GM23338 (cell line): ENCODE measurements at regions not wholly inside any gene's neighbourhood (a gene's known extent, or its start where the extent isn't known, plus 50 kb on each side); places are given as distances from the start of the nearest gene placed in this dataset.

Source experiments
- ATAC-seq: fragments of 200-7000 bp; cut with Tn5 transposase; 3 replicates; pipeline ENCODE4 v1.9.1; 2020
- DNase-seq: peaks from one replicate; pipeline ENCODE4 v3.0.0-alpha.2; 2015; ENCODE audit warnings: low spot score
- H2AFZ ChIP-seq: fragments of 200-600 bp; sonication (generic); 2 replicates; pipeline ENCODE4 v1.8.0; 2016; ENCODE audit warnings: antibody characterized with exemption, mild to moderate bottlenecking, moderate library complexity
- H3F3A ChIP-seq: fragments of 200-600 bp; sonication (generic); replicated peaks from 2 replicates; pipeline ENCODE4 v1.8.0; 2017; ENCODE audit warnings: antibody characterized with exemption, mixed run types, low read depth
- H3K27ac ChIP-seq: fragments of 200-600 bp; sonication (generic); 2 replicates; pipeline ENCODE4 v1.6.1; 2016; ENCODE audit warnings: low read depth
- H3K27me3 ChIP-seq: fragments of 200-600 bp; sonication (generic); 2 replicates; pipeline ENCODE4 v1.8.0; 2016; ENCODE audit warnings: mild to moderate bottlenecking, mixed run types, moderate library complexity; ENCODE audit not compliant: insufficient read depth
- H3K36me3 ChIP-seq: fragments of 200-600 bp; sonication (generic); 2 replicates; pipeline ENCODE4 v1.8.0; 2016; ENCODE audit warnings: mild to moderate bottlenecking; ENCODE audit not compliant: insufficient read depth
- H3K4me1 ChIP-seq: fragments of 200-600 bp; sonication (generic); 2 replicates; pipeline ENCODE4 v1.8.0; 2016; ENCODE audit warnings: mild to moderate bottlenecking, moderate library complexity; ENCODE audit not compliant: insufficient read depth
- H3K4me2 ChIP-seq: fragments of 200-600 bp; sonication (generic); 2 replicates; pipeline ENCODE4 v1.7.1; 2017; ENCODE audit warnings: mixed run types
- H3K4me3 ChIP-seq: fragments of 200-600 bp; sonication (generic); 2 replicates; pipeline ENCODE4 v1.6.1; 2016; ENCODE audit warnings: mixed run types
- H3K79me2 ChIP-seq: fragments of 200-600 bp; sonication (generic); replicated peaks from 2 replicates; pipeline ENCODE4 v1.8.0; 2017; ENCODE audit warnings: mild to moderate bottlenecking; ENCODE audit not compliant: insufficient read depth
- H3K9me2 ChIP-seq: fragments of 200-600 bp; sonication (generic); 2 replicates; pipeline ENCODE4 v1.8.0; 2017; ENCODE audit not compliant: insufficient read depth
- H4K20me1 ChIP-seq: fragments of 200-600 bp; sonication (generic); replicated peaks from 2 replicates; pipeline ENCODE4 v1.8.0; 2017; ENCODE audit warnings: mild to moderate bottlenecking; ENCODE audit not compliant: insufficient read depth
- H3K27ac Mint-ChIP-seq: 2 replicates; pipeline ENCODE4 v1.8.0; 2020; ENCODE audit warnings: inconsistent platforms, mild to moderate bottlenecking, moderate library complexity, mixed read lengths
- H3K27me3 Mint-ChIP-seq: 3 replicates; pipeline ENCODE4 v1.8.0; 2022; ENCODE audit warnings: low read depth, mild to moderate bottlenecking, moderate library complexity, mixed read lengths, inconsistent platforms; ENCODE audit not compliant: insufficient read depth, poor library complexity
- H3K36me3 Mint-ChIP-seq: 3 replicates; pipeline ENCODE4 v1.8.0; 2021; ENCODE audit warnings: low read depth, mild to moderate bottlenecking, inconsistent platforms, moderate library complexity, mixed read lengths
- H3K4me1 Mint-ChIP-seq: 3 replicates; pipeline ENCODE4 v1.8.0; 2020; ENCODE audit warnings: mild to moderate bottlenecking, inconsistent platforms, mixed read lengths
- H3K4me3 Mint-ChIP-seq: 3 replicates; pipeline ENCODE4 v1.8.0; 2021; ENCODE audit warnings: moderate library complexity, mild to moderate bottlenecking, inconsistent platforms, mixed read lengths
- H3K9me3 Mint-ChIP-seq: 3 replicates; pipeline ENCODE4 v1.8.0; 2020; ENCODE audit warnings: moderate library complexity, mild to moderate bottlenecking, inconsistent platforms, mixed read lengths
- ETS1 ChIP-seq: IDR thresholded peaks from 2 replicates; pipeline ENCODE4 v1.6.1; 2016; ENCODE audit warnings: antibody characterized with exemption
- EZH2phosphoT487 ChIP-seq: fragments of 200-600 bp; sonication (generic); IDR thresholded peaks from one replicate; pipeline ENCODE4 v1.8.1; 2018; ENCODE audit warnings: antibody characterized with exemption; ENCODE audit not compliant: unreplicated experiment
- POLR2AphosphoS5 ChIP-seq: IDR thresholded peaks from 2 replicates; pipeline ENCODE4 v1.6.1; 2016; ENCODE audit warnings: antibody characterized with exemption, low read depth
- STAT1 ChIP-seq: IDR thresholded peaks from one replicate; pipeline ENCODE4 v1.6.1; 2016; ENCODE audit warnings: antibody characterized with exemption; ENCODE audit not compliant: unreplicated experiment
- ZNF114 ChIP-seq: fragments of 250-450 bp; sonication (Bioruptor Pico); IDR thresholded peaks from 2 replicates; pipeline ENCODE4 v1.5.0; 2020; ENCODE audit warnings: mild to moderate bottlenecking, moderate library complexity
- ZNF331 ChIP-seq: fragments of 250-450 bp; sonication (Bioruptor Pico); IDR thresholded peaks from 2 replicates; pipeline ENCODE4 v1.5.0; 2020; ENCODE audit warnings: low read depth, mild to moderate bottlenecking, moderate library complexity
- ZNF462 ChIP-seq: fragments of 250-450 bp; sonication (Bioruptor Pico); IDR thresholded peaks from 2 replicates; pipeline ENCODE4 v1.5.0; 2020; ENCODE audit warnings: mild to moderate bottlenecking, moderate library complexity

DNA sequence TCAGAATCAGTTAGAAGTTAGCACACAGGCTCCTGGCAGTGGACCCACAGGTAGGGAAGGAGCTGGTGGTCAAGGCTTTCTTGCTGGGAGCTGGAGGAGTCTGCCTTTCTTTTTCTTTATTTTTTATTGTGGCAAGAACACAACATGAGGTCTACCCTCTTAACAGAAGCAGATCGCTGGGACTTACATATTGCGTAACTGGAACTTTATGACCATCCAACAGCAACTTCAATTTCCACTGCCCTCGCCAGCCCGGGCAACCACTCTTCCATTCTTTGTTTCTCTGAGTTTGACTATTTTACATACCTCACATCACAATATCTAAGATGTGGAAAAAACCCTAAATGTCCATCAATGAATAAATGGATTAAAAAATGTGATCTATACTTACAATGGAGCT, 147.8 kb upstream of the AJAP1 start (continued):
- TF ChIP-seq ZNF462 (CRISPR knock-in tag) = no peak
- no peak for TF ChIP-seq EZH2phosphoT487
- TF ChIP-seq ETS1 = no peak
- no peak for TF ChIP-seq ZNF114 (CRISPR knock-in tag)

DNA sequence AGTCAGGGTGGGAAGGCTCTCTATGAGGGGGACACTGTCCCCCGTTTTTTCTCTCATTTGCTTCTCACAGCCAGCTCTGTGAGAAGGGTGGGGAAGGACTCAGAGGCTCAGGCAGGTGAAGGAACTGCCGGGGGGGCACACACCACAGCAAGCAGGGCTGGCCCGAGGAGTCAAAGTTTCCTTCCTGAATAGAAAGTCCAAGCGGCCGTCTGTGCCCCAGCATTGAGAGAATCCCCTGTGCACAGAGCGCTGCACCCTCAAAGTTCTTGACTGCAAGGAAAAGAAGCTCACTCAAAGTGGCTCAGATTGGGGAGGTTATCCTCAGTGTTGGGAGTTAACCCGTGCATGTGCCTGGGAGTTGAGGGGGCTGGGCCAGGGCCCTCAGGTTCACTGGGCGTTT, 145.2 kb upstream of the AJAP1 start:
- no peaks in the 10 kb centered on the region for H3F3A ChIP-seq
- H3K4me3 ChIP-seq = no peak overlapping the region
- H3K79me2 ChIP-seq = no peaks in the 10 kb centered on the region
- peaks cover 9% of the 10 kb centered on the region for H3K27me3 Mint-ChIP-seq
- H3K36me3 Mint-ChIP-seq = peaks cover 32% of the 10 kb centered on the region
- no peak overlapping the region for H3K27ac Mint-ChIP-seq
- H3K4me3 Mint-ChIP-seq = no peak overlapping the region
- ATAC-seq (no peak), DNase-seq (no peak)
- no peaks in the 10 kb centered on the region; the same call in 1 of the 2 replicates for H3K36me3 ChIP-seq
- H3K4me1 ChIP-seq = no peaks in the 10 kb centered on the region
- H2AFZ ChIP-seq = no peak overlapping the region
- no peak overlapping the region for H3K4me2 ChIP-seq
- no peaks in the 10 kb centered on the region for H4K20me1 ChIP-seq
- no peak overlapping the region for H3K27ac ChIP-seq
- H3K9me3 Mint-ChIP-seq = peaks cover 96% of the 10 kb centered on the region
- H3K9me2 ChIP-seq = no peaks in the 10 kb centered on the region
- no peaks in the 10 kb centered on the region for H3K27me3 ChIP-seq
- H3K4me1 Mint-ChIP-seq = no peaks in the 10 kb centered on the region
- TF ChIP-seq POLR2AphosphoS5 (no peak), ZNF114 (CRISPR knock-in tag) (no peak), ZNF462 (CRISPR knock-in tag) (no peak), ZNF331 (no peak), STAT1 (no peak), ETS1 (no peak), EZH2phosphoT487 (no peak)
